HL-60 (cell line): ENCODE measurements at regions not wholly inside any gene's neighbourhood (a gene's known extent, or its start where the extent isn't known, plus 50 kb on each side); places are given as distances from the start of the nearest gene placed in this dataset.

Experiments used
- POLR2AphosphoS5 ChIP-seq: IDR thresholded peaks from 2 replicates; pipeline ENCODE4 v1.6.1; 2012; ENCODE audit warnings: low read depth
- REST ChIP-seq: IDR thresholded peaks from 2 replicates; pipeline ENCODE4 v1.6.1; 2012; ENCODE audit warnings: low read depth; ENCODE audit not compliant: insufficient replicate concordance
- TF ChIP-seq, protein P1 (sequence below): IDR thresholded peaks from one replicate; pipeline ENCODE4 v1.5.1; 2011; ENCODE audit warnings: low read length, control low read depth, inconsistent platforms; ENCODE audit not compliant: insufficient read depth

DNA sequence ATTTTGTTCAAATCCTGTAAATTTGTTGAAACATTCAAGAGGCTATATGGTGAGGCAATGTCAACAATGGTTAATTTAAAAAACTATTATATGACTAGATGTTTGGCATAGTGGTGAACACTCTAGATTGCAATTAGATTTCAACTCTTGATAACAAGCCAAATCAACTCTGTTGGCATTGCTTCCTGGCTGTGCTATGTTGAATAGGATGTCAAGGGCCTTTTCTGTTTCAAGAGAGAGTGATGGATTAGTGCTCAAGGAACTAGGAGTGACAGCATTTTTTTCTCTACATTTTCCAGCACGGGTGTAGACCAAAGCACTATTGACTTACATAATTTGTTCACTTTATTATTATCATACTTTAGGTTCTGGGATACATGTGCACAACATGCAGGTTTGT lies 172.4 kb upstream of the KCNH7 start:
- no peak for TF ChIP-seq REST
- TF ChIP-seq, protein P1, sequence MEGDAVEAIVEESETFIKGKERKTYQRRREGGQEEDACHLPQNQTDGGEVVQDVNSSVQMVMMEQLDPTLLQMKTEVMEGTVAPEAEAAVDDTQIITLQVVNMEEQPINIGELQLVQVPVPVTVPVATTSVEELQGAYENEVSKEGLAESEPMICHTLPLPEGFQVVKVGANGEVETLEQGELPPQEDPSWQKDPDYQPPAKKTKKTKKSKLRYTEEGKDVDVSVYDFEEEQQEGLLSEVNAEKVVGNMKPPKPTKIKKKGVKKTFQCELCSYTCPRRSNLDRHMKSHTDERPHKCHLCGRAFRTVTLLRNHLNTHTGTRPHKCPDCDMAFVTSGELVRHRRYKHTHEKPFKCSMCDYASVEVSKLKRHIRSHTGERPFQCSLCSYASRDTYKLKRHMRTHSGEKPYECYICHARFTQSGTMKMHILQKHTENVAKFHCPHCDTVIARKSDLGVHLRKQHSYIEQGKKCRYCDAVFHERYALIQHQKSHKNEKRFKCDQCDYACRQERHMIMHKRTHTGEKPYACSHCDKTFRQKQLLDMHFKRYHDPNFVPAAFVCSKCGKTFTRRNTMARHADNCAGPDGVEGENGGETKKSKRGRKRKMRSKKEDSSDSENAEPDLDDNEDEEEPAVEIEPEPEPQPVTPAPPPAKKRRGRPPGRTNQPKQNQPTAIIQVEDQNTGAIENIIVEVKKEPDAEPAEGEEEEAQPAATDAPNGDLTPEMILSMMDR = no peak
- no peak for TF ChIP-seq POLR2AphosphoS5
